H9 (cell line): ENCODE measurements at regions not wholly inside any gene's neighbourhood (a gene's known extent, or its start where the extent isn't known, plus 50 kb on each side); places are given as distances from the start of the nearest gene placed in this dataset.

ENCODE experiments used
- DNase-seq: peaks from one replicate; pipeline ENCODE4 v3.0.0-alpha.2; 2017
- H2AFZ ChIP-seq: one replicate; pipeline ENCODE4 v1.6.1; 2013; ENCODE audit warnings: mild to moderate bottlenecking, low read length, control low read depth, moderate library complexity
- H2AK5ac ChIP-seq: 2 replicates; pipeline ENCODE4 v1.6.1; 2013; ENCODE audit warnings: low read length, control low read depth, mixed read lengths; ENCODE audit not compliant: insufficient read length
- H2BK120ac ChIP-seq: one replicate; pipeline ENCODE4 v1.6.1; 2013; ENCODE audit warnings: low read depth, mild to moderate bottlenecking, low read length, control low read depth, inconsistent platforms; ENCODE audit not compliant: poor library complexity, severe bottlenecking
- H2BK12ac ChIP-seq: 2 replicates; pipeline ENCODE4 v1.6.1; 2013; ENCODE audit warnings: low read length, control low read depth, mixed read lengths, low read depth; ENCODE audit not compliant: insufficient read length
- H2BK15ac ChIP-seq: 2 replicates; pipeline ENCODE4 v1.6.1; 2013; ENCODE audit warnings: low read depth, low read length, control low read depth
- H2BK20ac ChIP-seq: one replicate; pipeline ENCODE4 v1.6.1; 2013; ENCODE audit warnings: low read depth, mild to moderate bottlenecking, low read length, control low read depth, inconsistent platforms; ENCODE audit not compliant: poor library complexity, severe bottlenecking
- H2BK5ac ChIP-seq: 2 replicates; pipeline ENCODE4 v1.6.1; 2013; ENCODE audit warnings: low read length, control low read depth, mixed read lengths; ENCODE audit not compliant: insufficient read length
- H3K14ac ChIP-seq: 2 replicates; pipeline ENCODE4 v1.6.1; 2013; ENCODE audit warnings: low read length, control low read depth; ENCODE audit not compliant: insufficient read depth
- H3K18ac ChIP-seq: 2 replicates; pipeline ENCODE4 v1.6.1; 2013; ENCODE audit warnings: low read depth, mild to moderate bottlenecking, mixed read lengths, low read length, control low read depth; ENCODE audit not compliant: insufficient read length
- H3K23ac ChIP-seq: 2 replicates; pipeline ENCODE4 v1.6.1; 2013; ENCODE audit warnings: low read length, control low read depth, mixed read lengths, low read depth; ENCODE audit not compliant: insufficient read length
- H3K23me2 ChIP-seq: 2 replicates; pipeline ENCODE4 v1.6.1; 2013; ENCODE audit warnings: low read depth, mild to moderate bottlenecking, mixed read lengths, low read length, control low read depth; ENCODE audit not compliant: insufficient read length, poor library complexity, severe bottlenecking
- H3K27ac ChIP-seq: 2 replicates; pipeline ENCODE4 v1.5.1; 2013; ENCODE audit warnings: low read length, control low read depth, mixed read lengths, low read depth; ENCODE audit not compliant: insufficient read length
- H3K27me3 ChIP-seq: 2 replicates; pipeline ENCODE4 v1.6.1; 2013; ENCODE audit warnings: low read length, control low read depth, inconsistent platforms; ENCODE audit not compliant: insufficient read depth
- H3K4ac ChIP-seq: 2 replicates; pipeline ENCODE4 v1.6.1; 2013; ENCODE audit warnings: low read depth, mild to moderate bottlenecking, control low read depth, inconsistent platforms, low read length, moderate library complexity
- H3K4me1 ChIP-seq: 2 replicates; pipeline ENCODE4 v1.6.1; 2013; ENCODE audit warnings: low read length, control low read depth, inconsistent platforms; ENCODE audit not compliant: insufficient read depth
- H3K4me2 ChIP-seq: 2 replicates; pipeline ENCODE4 v1.6.1; 2013; ENCODE audit warnings: low read length, control low read depth, mixed read lengths; ENCODE audit not compliant: insufficient read length, insufficient read depth
- H3K56ac ChIP-seq: 2 replicates; pipeline ENCODE4 v1.6.1; 2013; ENCODE audit warnings: low read depth, mild to moderate bottlenecking, mixed read lengths, low read length, control low read depth; ENCODE audit not compliant: insufficient read length
- H3K79me1 ChIP-seq: 2 replicates; pipeline ENCODE4 v1.6.1; 2013; ENCODE audit warnings: low read depth, mild to moderate bottlenecking, moderate library complexity, low read length, control low read depth, inconsistent platforms; ENCODE audit not compliant: insufficient read depth, poor library complexity, severe bottlenecking
- H3K79me2 ChIP-seq: 2 replicates; pipeline ENCODE4 v1.6.1; 2013; ENCODE audit warnings: low read length, control low read depth, inconsistent platforms; ENCODE audit not compliant: insufficient read depth
- H3K9ac ChIP-seq: 2 replicates; pipeline ENCODE4 v1.6.1; 2013; ENCODE audit warnings: low read length, control low read depth, mixed read lengths; ENCODE audit not compliant: insufficient read length; ENCODE audit errors: extremely low read depth
- H3K9me3 ChIP-seq: one replicate; pipeline ENCODE4 v1.6.1; 2013; ENCODE audit warnings: low read depth, low read length, inconsistent platforms; ENCODE audit not compliant: control insufficient read depth
- H3T11ph ChIP-seq: one replicate; pipeline ENCODE4 v1.6.1; 2013; ENCODE audit warnings: mild to moderate bottlenecking, low read length, control low read depth, inconsistent platforms
- H4K20me1 ChIP-seq: one replicate; pipeline ENCODE4 v1.6.1; 2013; ENCODE audit not compliant: control insufficient read depth, insufficient read length, insufficient read depth
- H4K5ac ChIP-seq: 2 replicates; pipeline ENCODE4 v1.6.1; 2013; ENCODE audit warnings: low read depth, mild to moderate bottlenecking, mixed read lengths, low read length, control low read depth; ENCODE audit not compliant: insufficient read length
- H4K8ac ChIP-seq: replicated peaks from 2 replicates; pipeline ENCODE4 v1.6.1; 2013; ENCODE audit warnings: low read length, control low read depth, mixed read lengths, low read depth; ENCODE audit not compliant: insufficient read length
- H4K91ac ChIP-seq: 2 replicates; pipeline ENCODE4 v1.6.1; 2013; ENCODE audit warnings: low read depth, mild to moderate bottlenecking, moderate library complexity, mixed read lengths, low read length, control low read depth; ENCODE audit not compliant: insufficient read length
- H3K27ac Mint-ChIP-seq, 3 experiments: 2 replicates in 2 of 3; 3 replicates in 1 of 3; pipeline ENCODE4 v1.8.0; 2020 to 2021; ENCODE audit warnings: mixed read lengths in 3 of 3, mild to moderate bottlenecking in 1 of 3, moderate library complexity in 1 of 3
- H3K27me3 Mint-ChIP-seq: 2 replicates; pipeline ENCODE4 v1.8.0; 2021; ENCODE audit warnings: low read depth, mild to moderate bottlenecking, moderate library complexity, mixed read lengths
- H3K36me3 Mint-ChIP-seq, 3 experiments: 2 replicates in 2 of 3; 3 replicates in 1 of 3; pipeline ENCODE4 v1.8.0; 2020 to 2021; ENCODE audit warnings: low read depth in 3 of 3, mixed read lengths in 3 of 3; ENCODE audit not compliant: insufficient read depth in 1 of 3
- H3K4me1 Mint-ChIP-seq, 2 experiments: 2 replicates each; pipeline ENCODE4 v1.8.0; 2020; ENCODE audit warnings: mixed read lengths in 2 of 2
- H3K4me3 Mint-ChIP-seq, 2 experiments: 2 replicates in 1 of 2; 3 replicates in 1 of 2; pipeline ENCODE4 v1.8.0; 2020 to 2021; ENCODE audit warnings: mild to moderate bottlenecking in 2 of 2, mixed read lengths in 2 of 2, moderate library complexity in 1 of 2
- H3K9me3 Mint-ChIP-seq, 2 experiments: 2 replicates in 1 of 2; 3 replicates in 1 of 2; pipeline ENCODE4 v1.8.0; 2020; ENCODE audit warnings: mild to moderate bottlenecking in 2 of 2, mixed read lengths in 2 of 2, moderate library complexity in 1 of 2
- WGBS: extraction: QIAGEN DNeasy Blood & Tissue Kit; methylation state at CpG from one replicate; pipeline ENCODE4 v1.1.7; 2013; ENCODE audit warnings: missing lambda C conversion rate, low lambda C conversion rate, mixed read lengths; ENCODE audit not compliant: insufficient read length; ENCODE audit errors: extremely low coverage; 5-methylcytosine and 5-hydroxymethylcytosine counted together
- TF ChIP-seq, protein P1 (sequence below): fragments of 200-600 bp; sonication (generic); conservative IDR thresholded peaks from 3 replicates; pipeline ENCODE4 v1.8.0; 2021; ENCODE audit warnings: antibody characterized with exemption, mild to moderate bottlenecking

- WGBS, result no CpG with 5 or more reads among the region's 8 CpGs
- no peak overlapping the region for H4K5ac ChIP-seq
- no peak overlapping the region for H3K4ac ChIP-seq
- no peaks in the 10 kb centered on the region for H3K9me3 ChIP-seq
- Mint-ChIP-seq H3K27me3 (peaks cover 14% of the 10 kb centered on the region), H3K36me3 (no peaks in the 10 kb centered on the region), H3K4me3 (no peak overlapping the region), H3K27ac (no peak overlapping the region), H3K9me3 (no peaks in the 10 kb centered on the region), H3K4me1 (peaks cover 35% of the 10 kb centered on the region in 2 experiments)
- no peak overlapping the region for H2BK120ac ChIP-seq
- H3T11ph ChIP-seq, result no peak overlapping the region
- H3K27me3 ChIP-seq, result no peaks in the 10 kb centered on the region
- H2BK20ac ChIP-seq, result no peak overlapping the region
- H4K20me1 ChIP-seq, result no peaks in the 10 kb centered on the region
- H2BK12ac ChIP-seq, result no peak overlapping the region
- H3K18ac ChIP-seq, result no peak overlapping the region
- H3K56ac ChIP-seq, result no peak overlapping the region
- no peak overlapping the region for H2BK15ac ChIP-seq
- no peak overlapping the region for H3K9ac ChIP-seq
- H3K79me2 ChIP-seq, result no peaks in the 10 kb centered on the region
- no peaks in the 10 kb centered on the region for H3K23me2 ChIP-seq
- H3K14ac ChIP-seq, result no peak overlapping the region
- H4K8ac ChIP-seq, result no peak overlapping the region
- no peak overlapping the region for H2BK5ac ChIP-seq
- H3K4me1 ChIP-seq, result peaks cover 6% of the 10 kb centered on the region; the same call in 1 of the 2 replicates
- no peak overlapping the region for H3K4me2 ChIP-seq
- no peak overlapping the region for H2AFZ ChIP-seq
- H3K23ac ChIP-seq, result no peak overlapping the region
- H4K91ac ChIP-seq, result no peak overlapping the region
- H3K27ac ChIP-seq, result no peak overlapping the region
- no peak overlapping the region for H2AK5ac ChIP-seq
- no peaks in the 10 kb centered on the region for H3K79me1 ChIP-seq
- DNase-seq, result no peak
- TF ChIP-seq, protein P1, sequence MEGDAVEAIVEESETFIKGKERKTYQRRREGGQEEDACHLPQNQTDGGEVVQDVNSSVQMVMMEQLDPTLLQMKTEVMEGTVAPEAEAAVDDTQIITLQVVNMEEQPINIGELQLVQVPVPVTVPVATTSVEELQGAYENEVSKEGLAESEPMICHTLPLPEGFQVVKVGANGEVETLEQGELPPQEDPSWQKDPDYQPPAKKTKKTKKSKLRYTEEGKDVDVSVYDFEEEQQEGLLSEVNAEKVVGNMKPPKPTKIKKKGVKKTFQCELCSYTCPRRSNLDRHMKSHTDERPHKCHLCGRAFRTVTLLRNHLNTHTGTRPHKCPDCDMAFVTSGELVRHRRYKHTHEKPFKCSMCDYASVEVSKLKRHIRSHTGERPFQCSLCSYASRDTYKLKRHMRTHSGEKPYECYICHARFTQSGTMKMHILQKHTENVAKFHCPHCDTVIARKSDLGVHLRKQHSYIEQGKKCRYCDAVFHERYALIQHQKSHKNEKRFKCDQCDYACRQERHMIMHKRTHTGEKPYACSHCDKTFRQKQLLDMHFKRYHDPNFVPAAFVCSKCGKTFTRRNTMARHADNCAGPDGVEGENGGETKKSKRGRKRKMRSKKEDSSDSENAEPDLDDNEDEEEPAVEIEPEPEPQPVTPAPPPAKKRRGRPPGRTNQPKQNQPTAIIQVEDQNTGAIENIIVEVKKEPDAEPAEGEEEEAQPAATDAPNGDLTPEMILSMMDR, result no peak
Measured at GRCh38 chr4:54550395-54551171, 107.2 kb upstream of the KIT start.
